Right ventricle myocardium superior (tissue), 1 donor: ENCODE measurements at regions not wholly inside any gene's neighbourhood (a gene's known extent, or its start where the extent isn't known, plus 50 kb on each side); places are given as distances from the start of the nearest gene placed in this dataset.
"Not testable (repeated sequence)": the region's sequence is repeated elsewhere in the genome, so short reads cannot be mapped to it uniquely, and the experiment has no call there.

Source experiments
- ATAC-seq: fragments of 200-7000 bp; cut with Tn5 transposase; one replicate; pipeline ENCODE4 v1.9.1; 2020; ENCODE audit warnings: mild to moderate bottlenecking; ENCODE audit not compliant: poor library complexity
- DNase-seq: peaks from one replicate; pipeline ENCODE4 v3.0.0-alpha.2; 2020
- intact Hi-C: fragments of 100-400 bp; cut with DNase I; formaldehyde crosslinking; loops from one replicate; pipeline ENCODE4 v1.11.2; 2022
- donor health status: DM: no; HTN: yes; CAD: no; lungs with severe emphysema.

GRCh38 chr11:130549393-130549999, 101.1 kb downstream of the ADAMTS15 start:
- intact Hi-C loops = no loop called here
- no peak for DNase-seq
- no peak for ATAC-seq

GRCh38 chr11:130550150-130550549, 101.7 kb downstream of the ADAMTS15 start:
- intact Hi-C loops = no loop called here
- DNase-seq (no peak), ATAC-seq (no peak)

GRCh38 chr11:130550984-130551383, 102.5 kb downstream of the ADAMTS15 start:
- DNase-seq (no peak), ATAC-seq (peak; percentile 23)
- intact Hi-C loops = no loop called here

GRCh38 chr11:130551388-130551787, 102.9 kb downstream of the ADAMTS15 start:
- DNase-seq (no peak), ATAC-seq (peak; percentile 38)
- intact Hi-C loops = no loop called here

GRCh38 chr11:130553306-130553705, 104.9 kb downstream of the ADAMTS15 start:
- no peak for ATAC-seq
- no peak for DNase-seq
- intact Hi-C loops = no loop called here

GRCh38 chr11:130554241-130555055, 106.0 kb downstream of the ADAMTS15 start:
- DNase-seq (no peak), ATAC-seq (no peak)
- intact Hi-C loops = no loop called here

- ATAC-seq (peak; percentile 24), DNase-seq (no peak)
- intact Hi-C loops = no loop called here
These were observed 106.9 kb downstream of the ADAMTS15 start for GRCh38 chr11:130555251-130555841.

GRCh38 chr11:130560000-130560780, 111.7 kb downstream of the ADAMTS15 start:
- intact Hi-C loops = no loop called here
- DNase-seq = no peak
- ATAC-seq = no peak

GRCh38 chr11:130560781-130561109, 112.3 kb downstream of the ADAMTS15 start:
- intact Hi-C loops = no loop called here
- ATAC-seq = no peak
- DNase-seq = no peak

GRCh38 chr11:130561441-130561881, 113.0 kb downstream of the ADAMTS15 start:
- ATAC-seq = no peak
- no peak for DNase-seq
- intact Hi-C loops = no loop called here

- no peak for DNase-seq
- intact Hi-C loops = no loop called here
- ATAC-seq = no peak
These were observed 114.1 kb downstream of the ADAMTS15 start for GRCh38 chr11:130562549-130562948.

- intact Hi-C loops, ATAC-seq, DNase-seq: not testable (repeated sequence)
These were observed 117.9 kb downstream of the ADAMTS15 start for GRCh38 chr11:130566360-130566759.

- intact Hi-C loops = no loop called here
These were observed 123.1 kb downstream of the ADAMTS15 start for GRCh38 chr11:130571519-130571918.

GRCh38 chr11:130571947-130572584, 123.6 kb downstream of the ADAMTS15 start:
- DNase-seq (no peak), ATAC-seq (peak; percentile 70)
- intact Hi-C loops = no loop called here

More at GRCh38 chr11:130571519-130571918, 123.1 kb downstream of the ADAMTS15 start:
- peak; percentile 21 for ATAC-seq
- DNase-seq = no peak

GRCh38 chr11:130573767-130574166, 125.3 kb downstream of the ADAMTS15 start:
- intact Hi-C loops = no loop called here
- DNase-seq = no peak
- no peak for ATAC-seq

- intact Hi-C loops = no loop called here
- ATAC-seq (peak; percentile 65), DNase-seq (no peak)
These were observed 126.3 kb downstream of the ADAMTS15 start for GRCh38 chr11:130574740-130575139.

GRCh38 chr11:130576146-130576545, 127.7 kb downstream of the ADAMTS15 start:
- intact Hi-C loops = no loop called here
- DNase-seq (no peak), ATAC-seq (no peak)

- no peak for ATAC-seq
- DNase-seq = no peak
- intact Hi-C loops = no loop called here
These were observed 130.4 kb downstream of the ADAMTS15 start for GRCh38 chr11:130578738-130579368.
